Ammon's horn (tissue), 1 donor: ENCODE measurements at regions not wholly inside any gene's neighbourhood (a gene's known extent, or its start where the extent isn't known, plus 50 kb on each side); places are given as distances from the start of the nearest gene placed in this dataset.
"Not testable (repeated sequence)": the region's sequence is repeated elsewhere in the genome, so short reads cannot be mapped to it uniquely, and the experiment has no call there.

Experiments used
- DNase-seq: peaks from one replicate; pipeline ENCODE4 v3.0.0-alpha.2; 2016; ENCODE audit warnings: low spot score

DNA sequence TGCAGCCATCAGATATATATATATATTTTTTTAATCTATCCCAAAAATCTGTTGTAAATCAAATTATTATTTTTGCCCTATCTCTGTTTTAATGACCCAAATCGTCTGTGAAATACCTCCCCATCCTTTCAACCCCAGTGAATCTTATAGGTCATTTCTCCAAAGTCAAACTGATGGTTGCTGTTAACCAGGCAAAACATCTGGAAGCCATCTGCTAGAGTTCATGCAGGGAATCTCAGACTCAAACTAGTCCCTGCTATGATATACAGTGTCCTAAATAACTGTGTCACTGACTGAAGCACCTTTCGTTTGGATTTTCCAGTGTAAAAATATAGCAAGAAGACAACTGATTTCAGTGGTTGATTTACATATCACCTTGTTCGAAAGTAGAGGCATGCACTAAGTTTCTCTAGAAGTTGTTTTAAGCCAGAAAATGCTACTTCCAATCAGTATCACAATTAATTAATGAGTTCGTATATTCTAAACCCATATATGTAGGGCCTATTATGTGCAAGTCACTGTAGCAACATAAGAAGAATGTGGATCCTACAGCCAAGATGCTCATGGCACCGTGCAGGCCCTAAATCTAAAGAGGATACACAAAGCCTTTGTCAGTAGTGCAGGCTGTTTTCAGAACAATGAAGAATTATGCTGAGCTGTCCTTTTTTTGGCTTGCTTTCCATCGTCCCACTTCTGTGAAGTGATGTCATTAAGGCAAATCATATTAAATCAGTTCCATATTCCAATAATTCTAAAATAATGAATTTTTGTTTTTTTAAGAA is 566.0 kb downstream of the STK39 start:
- peak; percentile 76 for DNase-seq

DNA sequence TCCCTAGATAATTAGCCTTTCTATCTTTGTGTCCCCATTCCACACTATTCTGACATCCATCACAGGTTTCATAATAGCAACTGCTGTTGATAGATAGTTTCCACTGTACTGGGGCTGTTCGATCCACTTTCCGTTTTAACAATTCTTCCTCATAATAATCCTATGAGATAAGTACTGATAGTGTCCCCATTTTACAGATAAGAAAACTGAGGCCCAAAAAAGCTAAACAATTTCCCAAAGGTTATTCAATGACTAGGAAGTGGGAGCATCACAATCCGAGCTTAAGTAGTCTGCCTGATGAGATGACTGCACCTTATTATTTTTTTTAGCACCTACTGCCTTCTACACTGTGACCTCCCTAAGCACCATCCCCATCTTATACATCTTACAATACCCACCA is 569.2 kb downstream of the STK39 start:
- no peak for DNase-seq

DNA sequence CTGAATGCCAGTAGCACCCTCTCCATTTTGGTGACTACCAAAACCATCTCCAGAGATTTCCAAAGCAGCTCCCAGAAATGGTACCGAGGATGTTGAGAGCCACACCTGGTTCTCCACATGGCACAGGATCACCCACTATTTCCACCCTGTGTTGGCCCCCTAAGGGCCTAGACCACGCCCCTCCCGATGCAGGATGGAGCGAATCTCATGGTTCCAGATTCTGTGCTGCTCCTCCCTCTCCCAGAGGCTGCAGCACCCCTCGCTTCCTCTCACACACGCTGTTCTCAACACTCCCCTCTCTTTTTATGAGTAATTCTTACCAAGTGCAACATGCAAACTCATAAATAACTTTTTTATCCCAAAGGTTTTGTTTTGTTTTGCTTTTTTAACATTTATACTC is 571.5 kb downstream of the STK39 start:
- no peak for DNase-seq

DNA sequence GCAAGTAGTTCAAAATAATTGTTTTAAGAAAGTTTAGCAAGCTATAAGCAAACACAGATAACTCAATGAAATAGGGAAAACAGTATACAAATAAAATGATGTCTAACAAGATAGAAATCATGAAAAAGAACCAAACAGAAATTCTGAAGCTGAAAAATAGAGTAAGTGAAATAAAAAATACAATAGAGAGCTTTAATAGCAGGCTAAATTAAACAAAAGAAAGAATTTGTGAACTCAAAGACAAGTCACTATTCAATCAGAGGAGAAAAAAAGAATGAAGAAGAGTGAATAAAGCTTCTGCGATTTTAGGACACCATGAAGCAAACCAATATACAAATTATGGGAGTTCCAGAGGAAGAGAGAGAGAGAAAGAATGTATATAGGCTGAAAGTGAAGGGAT is 576.8 kb downstream of the STK39 start:
- DNase-seq, result no peak

DNA sequence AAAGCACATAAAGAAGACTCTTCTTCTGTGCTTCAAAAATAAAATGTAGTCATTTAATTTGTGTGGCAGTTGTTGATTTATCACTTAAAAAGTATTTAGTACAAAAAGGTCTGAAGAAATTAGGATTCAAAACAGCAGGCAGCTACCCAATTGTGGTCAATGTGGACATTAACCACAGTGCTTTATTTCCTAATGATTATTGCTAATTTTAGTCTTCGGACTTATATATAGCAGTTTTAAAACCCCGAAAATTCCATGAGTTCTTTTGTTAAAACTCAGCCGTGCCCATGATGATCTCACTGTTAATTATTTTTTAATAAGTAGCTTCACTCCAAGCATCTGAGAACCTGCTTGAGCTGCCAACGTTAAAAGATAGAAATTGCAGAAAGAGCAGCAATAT is 594.3 kb downstream of the STK39 start:
- DNase-seq, result no peak

DNA sequence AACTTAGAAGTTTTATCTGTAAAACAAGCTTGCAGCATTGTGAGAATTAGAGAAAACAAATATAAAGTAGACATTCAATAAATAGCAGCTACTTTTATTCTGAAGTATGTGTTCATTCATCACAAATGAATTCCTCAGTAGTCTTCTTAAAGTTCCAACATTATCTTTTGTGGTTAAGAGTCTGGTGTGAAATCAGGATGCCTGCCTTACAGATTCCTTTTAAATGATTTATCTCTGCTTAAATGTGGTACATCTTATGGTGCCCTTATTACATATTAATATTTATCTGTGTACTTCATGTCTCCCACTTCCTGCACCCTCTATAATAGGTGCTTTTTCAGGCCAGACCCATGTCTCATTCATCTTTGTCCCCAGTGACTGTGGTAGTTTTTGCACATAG is 595.0 kb downstream of the STK39 start:
- no peak for DNase-seq

DNA sequence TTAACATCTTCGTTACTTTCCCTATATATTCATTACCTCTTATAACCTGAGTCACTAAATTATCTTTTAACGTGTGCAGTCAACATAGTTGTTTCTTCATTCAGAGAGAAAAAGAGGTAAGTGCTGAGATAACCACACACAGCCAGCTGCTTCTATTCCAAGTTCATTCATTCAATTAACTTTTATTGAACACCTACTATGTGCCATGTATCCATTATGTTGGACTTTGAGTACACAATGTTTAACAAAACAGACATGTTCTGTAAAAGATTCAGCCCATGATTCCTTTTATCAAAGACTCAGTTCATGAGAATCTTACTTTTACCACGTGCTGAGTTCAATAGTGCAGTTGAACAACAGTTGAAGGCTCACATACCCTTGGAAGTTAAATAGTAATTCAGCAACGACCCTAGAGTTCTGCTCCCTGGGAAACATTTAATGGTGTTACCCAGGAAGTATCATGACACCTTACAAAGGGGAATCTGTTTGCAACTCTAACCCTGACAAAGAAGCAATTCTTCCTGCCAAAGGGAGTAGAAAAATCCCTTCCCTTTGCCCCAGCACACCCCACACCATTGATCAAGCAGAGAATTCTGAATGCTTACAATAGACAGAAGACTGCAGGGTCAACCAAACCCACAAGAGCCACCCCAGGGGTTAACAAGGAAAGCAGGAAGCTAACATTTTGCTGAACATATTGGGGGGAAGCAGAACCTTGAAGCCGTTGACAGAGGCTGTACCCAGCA is 595.8 kb downstream of the STK39 start:
- DNase-seq, result no peak

DNA sequence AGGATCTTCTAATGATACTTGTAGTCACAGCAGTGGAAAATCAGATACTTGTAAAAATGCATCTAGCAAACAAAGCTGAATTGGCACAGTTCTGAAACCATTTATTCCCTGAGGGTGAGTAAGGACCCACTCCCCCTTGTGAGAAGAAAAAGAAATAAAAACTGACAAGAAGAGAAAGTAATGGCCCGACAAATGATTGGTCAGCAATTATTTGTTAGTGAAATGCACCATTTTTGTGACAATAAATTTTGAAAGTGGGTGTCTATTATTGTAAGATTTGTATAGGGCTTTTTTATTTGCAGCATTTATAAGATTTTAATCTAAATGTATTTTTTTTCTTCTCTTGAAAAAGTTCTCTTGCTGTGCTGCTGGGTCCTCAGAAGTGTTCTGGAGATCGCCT is 600.8 kb downstream of the STK39 start:
- DNase-seq, result no peak

DNA sequence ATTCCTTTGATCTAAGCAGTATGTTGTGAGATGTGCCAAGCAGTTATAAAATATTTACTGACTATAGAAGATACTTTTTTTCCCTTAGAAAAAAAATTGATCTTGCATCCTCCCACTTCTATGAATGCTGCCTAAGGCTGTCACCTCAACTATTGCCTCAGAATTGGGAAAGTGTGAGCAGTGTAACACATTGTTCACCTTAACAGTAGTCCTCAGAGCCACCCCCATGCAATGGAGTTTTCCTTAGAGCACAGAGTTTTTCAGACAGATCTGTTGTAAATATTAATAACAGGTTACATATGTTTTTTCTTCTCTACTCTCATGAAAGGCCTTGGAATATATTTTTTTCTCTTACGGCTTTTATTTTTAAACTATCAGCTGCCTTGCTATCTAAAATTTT is 607.3 kb downstream of the STK39 start:
- DNase-seq, result no peak

DNA sequence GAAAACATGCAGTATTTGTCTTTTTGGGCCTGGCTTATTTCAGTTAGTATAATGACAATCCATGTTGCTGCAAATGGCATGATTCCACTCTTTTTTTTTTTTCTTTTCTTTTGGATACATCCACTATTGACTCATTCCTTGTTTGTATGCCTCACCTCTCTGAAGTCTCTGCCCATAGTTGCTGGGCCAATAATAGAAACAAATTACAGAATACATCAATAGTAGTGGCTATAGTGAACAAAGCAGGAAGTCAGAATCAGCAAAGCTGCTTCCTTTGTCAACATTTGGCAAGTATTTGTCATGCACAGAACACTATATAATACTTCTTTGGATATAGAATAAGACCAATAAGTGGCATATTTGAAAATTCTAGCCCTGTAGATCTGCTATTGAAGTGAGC is 609.7 kb downstream of the STK39 start:
- DNase-seq, result no peak

DNA sequence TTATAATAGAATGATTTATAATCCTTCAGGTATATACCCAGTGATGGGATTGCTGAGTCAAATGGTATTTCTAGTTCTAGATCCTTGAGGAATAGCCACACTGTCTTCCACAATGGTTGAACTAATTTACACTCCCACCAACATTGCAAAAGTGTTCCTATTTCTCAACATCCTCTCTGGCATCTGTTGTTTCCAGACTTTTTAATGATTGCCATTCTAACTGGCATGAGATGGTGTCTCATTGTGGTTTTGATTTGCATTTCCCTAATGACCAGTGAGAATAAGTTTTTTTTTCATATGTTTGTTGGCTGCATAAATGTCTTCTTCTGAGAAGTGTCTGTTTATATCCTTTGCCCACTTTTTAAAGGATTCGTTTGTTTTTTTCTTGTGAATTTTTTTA is 615.1 kb downstream of the STK39 start:
- not testable (repeated sequence) for DNase-seq

DNA sequence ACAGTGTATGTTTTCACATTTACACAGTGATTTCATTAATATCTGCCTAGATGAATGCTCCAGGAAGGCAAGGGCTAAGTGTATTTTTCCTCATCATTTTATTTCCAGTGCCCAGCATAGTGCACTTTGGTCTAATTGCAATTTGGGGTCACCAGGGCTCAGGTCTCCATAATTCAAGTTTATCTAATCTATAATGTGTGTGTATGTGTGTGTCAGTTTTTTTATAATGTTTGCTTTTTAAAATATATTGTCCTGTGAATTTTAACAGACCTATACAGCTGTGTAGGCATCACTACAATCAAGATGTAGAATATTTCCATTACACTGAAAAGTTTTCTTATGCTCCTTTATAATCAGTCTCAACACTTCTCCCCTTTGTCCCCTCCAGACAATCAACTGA is 620.4 kb downstream of the STK39 start:
- no peak for DNase-seq

DNA sequence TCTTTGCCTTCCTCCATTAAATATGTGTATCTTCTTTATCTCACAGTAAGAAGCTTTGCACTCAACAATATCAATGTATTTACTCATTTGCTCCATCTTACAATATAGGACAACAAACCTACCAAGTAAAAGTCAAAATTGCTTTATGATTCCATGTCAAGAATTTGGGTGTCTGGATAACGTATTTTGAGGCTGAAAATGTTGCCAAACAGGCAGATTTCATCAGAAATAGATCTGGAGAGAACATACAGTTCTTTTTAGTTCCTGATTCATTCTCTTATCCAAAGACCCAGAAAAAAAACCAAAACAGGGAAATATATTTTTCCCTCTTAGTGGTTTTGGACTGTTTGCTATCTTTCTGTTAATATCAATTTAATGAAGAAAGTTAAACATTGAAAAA is 621.1 kb downstream of the STK39 start:
- no peak for DNase-seq

DNA sequence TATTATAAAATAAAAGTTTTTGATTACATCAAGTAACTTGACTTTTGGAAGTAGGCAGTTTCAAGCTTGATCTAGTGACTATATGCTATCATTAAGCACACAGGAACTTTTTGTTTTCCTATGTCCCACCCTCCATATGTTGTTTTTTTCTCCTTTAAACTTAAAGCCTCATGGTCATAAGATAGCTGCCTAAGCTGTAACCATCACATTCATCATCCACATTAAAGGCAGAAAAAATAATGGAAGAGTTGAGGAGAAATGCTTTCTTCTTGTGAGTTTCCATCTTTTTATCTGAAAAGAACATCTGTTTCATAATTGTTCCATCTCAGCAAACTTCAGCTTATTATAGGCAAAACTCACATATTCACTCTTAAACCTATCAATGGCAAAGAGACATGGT is 630.4 kb downstream of the STK39 start:
- DNase-seq, result no peak

DNA sequence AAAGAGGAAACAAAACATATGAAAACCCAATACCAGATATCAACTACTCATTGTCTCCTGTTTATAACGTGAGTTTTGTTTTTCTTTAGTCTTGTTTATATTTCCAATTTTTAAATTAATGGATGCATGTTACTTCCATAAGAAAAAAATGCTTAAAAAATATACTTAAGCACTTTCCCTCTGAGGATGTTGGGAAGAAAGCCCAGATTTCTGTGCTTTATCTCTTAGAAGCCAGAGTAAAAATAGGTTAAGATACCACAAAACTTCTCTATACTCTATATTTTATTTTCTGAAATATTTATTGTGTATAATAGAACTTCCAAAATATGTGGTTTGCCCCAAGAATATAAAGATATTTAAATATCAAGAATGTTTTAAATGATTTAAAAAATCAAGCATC is 633.9 kb downstream of the STK39 start:
- no peak for DNase-seq

DNA sequence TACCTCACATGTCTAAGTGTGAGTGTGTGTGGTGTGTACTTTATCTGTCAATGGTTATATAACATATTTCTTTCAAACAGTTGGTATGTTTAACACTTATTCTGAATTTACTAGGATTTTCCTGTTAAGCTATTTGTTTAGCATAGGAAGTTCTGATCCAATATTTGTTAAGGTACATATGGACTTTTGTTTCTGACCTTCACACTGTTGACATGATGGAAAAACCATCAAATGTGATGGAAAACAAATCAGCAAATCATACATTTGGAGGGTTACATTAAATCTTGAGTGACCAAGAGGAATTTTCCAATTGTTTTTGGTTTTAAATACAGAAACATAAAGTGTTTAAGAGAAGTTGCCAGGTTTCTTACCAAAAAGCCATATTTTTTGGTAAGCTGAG is 638.9 kb downstream of the STK39 start:
- DNase-seq, result no peak

DNA sequence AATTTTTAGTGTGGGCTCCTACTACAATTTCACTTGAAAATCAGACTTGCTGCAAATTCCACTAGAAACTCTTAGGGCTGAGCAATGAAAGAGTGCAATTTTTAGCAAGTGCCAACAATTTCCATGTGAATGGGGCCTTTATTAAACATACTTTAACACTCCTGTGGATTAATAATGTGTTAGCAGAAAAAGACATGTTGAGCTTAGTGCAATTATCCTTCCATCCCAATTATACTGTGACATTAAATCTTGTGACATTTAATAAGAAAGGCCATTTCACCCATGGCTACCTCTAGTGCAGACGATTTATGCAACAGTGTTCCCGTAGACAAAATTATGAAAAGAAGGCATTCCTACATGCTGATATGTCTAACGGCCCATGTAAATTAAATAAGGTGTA is 639.7 kb downstream of the STK39 start:
- no peak for DNase-seq

DNA sequence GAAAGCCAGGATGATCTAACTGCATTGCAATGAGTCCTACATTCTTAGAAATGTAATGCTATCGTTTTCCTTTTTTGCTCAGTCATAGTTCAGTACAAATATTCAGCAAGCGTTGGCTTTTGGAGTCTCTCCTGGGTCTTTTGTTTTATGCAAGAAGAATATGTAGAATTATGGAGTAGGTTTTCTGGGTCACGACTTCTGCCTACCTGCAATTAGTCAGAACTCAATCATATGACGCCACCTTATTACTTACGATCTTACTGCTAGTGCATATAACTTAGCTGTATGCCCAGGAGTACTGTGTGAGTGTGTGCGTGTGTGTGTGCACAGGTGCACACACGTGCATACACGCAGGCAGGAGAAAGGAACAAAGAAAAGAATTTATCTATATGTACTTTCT is 640.2 kb downstream of the STK39 start:
- DNase-seq, result no peak

DNA sequence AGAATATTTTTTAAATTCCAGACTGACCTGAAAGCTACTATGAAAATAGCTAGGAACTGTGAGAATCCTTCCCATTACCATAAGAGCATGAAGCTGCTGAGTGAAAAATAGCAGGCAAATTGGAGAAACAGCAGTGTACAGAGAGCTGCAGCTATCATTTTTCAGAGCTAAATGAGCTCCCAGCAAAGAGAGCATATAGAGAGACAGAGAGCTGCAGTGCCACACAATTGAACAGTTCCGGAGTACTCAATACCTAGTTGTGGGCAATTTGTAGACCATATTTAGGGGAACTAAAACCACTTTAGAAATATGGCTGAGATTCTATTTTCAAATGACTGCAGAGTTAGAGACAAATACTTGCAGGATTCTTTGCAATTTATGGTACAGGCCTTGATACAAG is 645.3 kb downstream of the STK39 start:
- no peak for DNase-seq

DNA sequence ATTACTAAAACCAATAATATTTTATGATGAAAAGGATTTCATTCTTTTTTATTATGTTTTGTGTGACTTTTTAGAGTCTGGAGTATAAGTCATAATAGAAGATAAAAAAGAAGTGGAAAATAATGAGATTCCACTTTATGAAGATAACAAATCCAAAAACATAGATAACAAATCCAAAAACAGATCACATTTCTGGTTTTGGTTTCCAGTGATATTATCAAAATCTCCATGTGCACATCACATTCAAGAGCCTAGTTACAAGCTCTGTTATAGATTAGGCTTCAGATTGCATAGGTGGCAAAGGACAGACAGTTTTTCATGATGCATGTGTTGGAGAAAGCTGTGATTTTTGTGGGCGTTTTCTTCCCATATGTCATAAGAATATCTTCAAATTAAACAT is 648.2 kb downstream of the STK39 start:
- DNase-seq, result no peak

DNA sequence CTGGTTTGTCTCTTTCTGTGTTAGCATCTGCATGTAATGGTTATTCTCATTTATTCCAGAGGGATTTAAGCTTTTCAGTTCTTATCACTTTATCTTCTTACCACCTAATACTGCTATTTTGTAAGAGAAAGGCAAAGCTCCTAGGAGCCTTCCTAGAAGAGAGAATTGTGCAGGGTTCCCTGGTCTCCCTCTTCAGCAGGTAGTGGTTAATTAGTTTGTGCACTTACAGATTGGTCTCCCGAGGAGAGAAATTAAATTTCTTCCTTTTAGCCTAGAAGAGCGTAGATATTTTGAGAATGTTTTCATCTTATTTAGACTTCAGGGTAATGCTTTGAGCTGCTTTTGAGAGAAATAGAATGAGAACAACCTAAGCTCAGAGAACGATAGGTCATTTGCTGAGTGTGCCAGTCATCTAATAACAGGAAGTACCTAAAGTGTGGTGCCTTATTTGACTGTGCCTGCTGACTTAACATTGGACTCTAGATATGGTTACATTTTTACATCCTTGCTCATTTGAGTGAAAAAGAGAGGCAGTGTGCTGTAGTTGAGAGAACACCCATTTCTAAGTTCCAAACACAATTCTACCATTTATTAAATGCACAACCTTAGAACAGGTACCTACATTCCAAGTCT is 651.4 kb downstream of the STK39 start:
- no peak for DNase-seq

DNA sequence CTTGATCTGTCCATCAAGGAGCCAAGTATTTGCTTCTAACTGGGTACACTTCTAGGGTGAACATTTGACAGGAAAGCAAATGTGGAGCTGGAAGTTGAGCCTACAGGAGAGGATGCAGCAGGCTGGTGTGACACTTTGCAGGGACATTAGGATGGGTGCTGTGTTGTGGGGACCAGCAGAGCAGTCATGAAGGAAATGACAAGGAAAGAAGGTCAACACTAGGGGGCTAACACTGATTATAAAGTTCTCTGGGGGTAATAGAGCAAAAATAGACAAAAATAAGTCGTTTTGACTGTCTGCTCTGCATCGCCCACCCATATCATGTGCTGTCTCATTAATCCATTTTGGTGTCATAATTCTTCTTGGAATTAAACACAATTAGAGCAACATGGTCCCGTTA is 652.4 kb downstream of the STK39 start:
- no peak for DNase-seq

DNA sequence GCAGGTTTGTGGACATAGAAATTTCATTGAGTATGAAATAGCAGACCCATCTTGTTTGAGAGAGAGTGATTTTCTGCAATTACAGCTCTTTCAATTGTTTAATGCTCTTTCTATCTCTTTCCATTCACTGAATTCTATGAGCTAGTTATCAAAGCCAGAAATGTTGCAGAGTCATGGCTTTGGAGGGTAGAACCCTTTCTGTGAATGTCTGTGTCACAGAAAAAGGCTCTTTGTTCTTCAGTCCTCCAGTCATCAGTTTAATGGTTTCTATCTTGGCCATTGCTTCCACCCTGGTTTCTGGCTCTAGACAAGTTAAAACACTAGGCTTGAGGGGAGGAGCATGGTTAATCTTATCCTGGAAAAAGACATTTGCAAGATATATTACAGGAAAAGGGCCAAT is 655.0 kb downstream of the STK39 start:
- peak; percentile 38 for DNase-seq
